H9 (cell line): ENCODE measurements at regions not wholly inside any gene's neighbourhood (a gene's known extent, or its start where the extent isn't known, plus 50 kb on each side); places are given as distances from the start of the nearest gene placed in this dataset.

Experiments used
- DNase-seq: peaks from one replicate; pipeline ENCODE4 v3.0.0-alpha.2; 2017
- H2AFZ ChIP-seq: one replicate; pipeline ENCODE4 v1.6.1; 2013; ENCODE audit warnings: mild to moderate bottlenecking, low read length, control low read depth, moderate library complexity
- H2AK5ac ChIP-seq: 2 replicates; pipeline ENCODE4 v1.6.1; 2013; ENCODE audit warnings: low read length, control low read depth, mixed read lengths; ENCODE audit not compliant: insufficient read length
- H2BK120ac ChIP-seq: one replicate; pipeline ENCODE4 v1.6.1; 2013; ENCODE audit warnings: low read depth, mild to moderate bottlenecking, low read length, control low read depth, inconsistent platforms; ENCODE audit not compliant: poor library complexity, severe bottlenecking
- H2BK12ac ChIP-seq: 2 replicates; pipeline ENCODE4 v1.6.1; 2013; ENCODE audit warnings: low read length, control low read depth, mixed read lengths, low read depth; ENCODE audit not compliant: insufficient read length
- H2BK15ac ChIP-seq: 2 replicates; pipeline ENCODE4 v1.6.1; 2013; ENCODE audit warnings: low read depth, low read length, control low read depth
- H2BK20ac ChIP-seq: one replicate; pipeline ENCODE4 v1.6.1; 2013; ENCODE audit warnings: low read depth, mild to moderate bottlenecking, low read length, control low read depth, inconsistent platforms; ENCODE audit not compliant: poor library complexity, severe bottlenecking
- H2BK5ac ChIP-seq: 2 replicates; pipeline ENCODE4 v1.6.1; 2013; ENCODE audit warnings: low read length, control low read depth, mixed read lengths; ENCODE audit not compliant: insufficient read length
- H3K14ac ChIP-seq: 2 replicates; pipeline ENCODE4 v1.6.1; 2013; ENCODE audit warnings: low read length, control low read depth; ENCODE audit not compliant: insufficient read depth
- H3K18ac ChIP-seq: 2 replicates; pipeline ENCODE4 v1.6.1; 2013; ENCODE audit warnings: low read depth, mild to moderate bottlenecking, mixed read lengths, low read length, control low read depth; ENCODE audit not compliant: insufficient read length
- H3K23ac ChIP-seq: 2 replicates; pipeline ENCODE4 v1.6.1; 2013; ENCODE audit warnings: low read length, control low read depth, mixed read lengths, low read depth; ENCODE audit not compliant: insufficient read length
- H3K23me2 ChIP-seq: 2 replicates; pipeline ENCODE4 v1.6.1; 2013; ENCODE audit warnings: low read depth, mild to moderate bottlenecking, mixed read lengths, low read length, control low read depth; ENCODE audit not compliant: insufficient read length, poor library complexity, severe bottlenecking
- H3K27ac ChIP-seq: 2 replicates; pipeline ENCODE4 v1.5.1; 2013; ENCODE audit warnings: low read length, control low read depth, mixed read lengths, low read depth; ENCODE audit not compliant: insufficient read length
- H3K27me3 ChIP-seq: 2 replicates; pipeline ENCODE4 v1.6.1; 2013; ENCODE audit warnings: low read length, control low read depth, inconsistent platforms; ENCODE audit not compliant: insufficient read depth
- H3K4ac ChIP-seq: 2 replicates; pipeline ENCODE4 v1.6.1; 2013; ENCODE audit warnings: low read depth, mild to moderate bottlenecking, control low read depth, inconsistent platforms, low read length, moderate library complexity
- H3K4me1 ChIP-seq: 2 replicates; pipeline ENCODE4 v1.6.1; 2013; ENCODE audit warnings: low read length, control low read depth, inconsistent platforms; ENCODE audit not compliant: insufficient read depth
- H3K4me2 ChIP-seq: 2 replicates; pipeline ENCODE4 v1.6.1; 2013; ENCODE audit warnings: low read length, control low read depth, mixed read lengths; ENCODE audit not compliant: insufficient read length, insufficient read depth
- H3K56ac ChIP-seq: 2 replicates; pipeline ENCODE4 v1.6.1; 2013; ENCODE audit warnings: low read depth, mild to moderate bottlenecking, mixed read lengths, low read length, control low read depth; ENCODE audit not compliant: insufficient read length
- H3K79me1 ChIP-seq: 2 replicates; pipeline ENCODE4 v1.6.1; 2013; ENCODE audit warnings: low read depth, mild to moderate bottlenecking, moderate library complexity, low read length, control low read depth, inconsistent platforms; ENCODE audit not compliant: insufficient read depth, poor library complexity, severe bottlenecking
- H3K79me2 ChIP-seq: 2 replicates; pipeline ENCODE4 v1.6.1; 2013; ENCODE audit warnings: low read length, control low read depth, inconsistent platforms; ENCODE audit not compliant: insufficient read depth
- H3K9ac ChIP-seq: 2 replicates; pipeline ENCODE4 v1.6.1; 2013; ENCODE audit warnings: low read length, control low read depth, mixed read lengths; ENCODE audit not compliant: insufficient read length; ENCODE audit errors: extremely low read depth
- H3K9me3 ChIP-seq: one replicate; pipeline ENCODE4 v1.6.1; 2013; ENCODE audit warnings: low read depth, low read length, inconsistent platforms; ENCODE audit not compliant: control insufficient read depth
- H3T11ph ChIP-seq: one replicate; pipeline ENCODE4 v1.6.1; 2013; ENCODE audit warnings: mild to moderate bottlenecking, low read length, control low read depth, inconsistent platforms
- H4K20me1 ChIP-seq: one replicate; pipeline ENCODE4 v1.6.1; 2013; ENCODE audit not compliant: control insufficient read depth, insufficient read length, insufficient read depth
- H4K5ac ChIP-seq: 2 replicates; pipeline ENCODE4 v1.6.1; 2013; ENCODE audit warnings: low read depth, mild to moderate bottlenecking, mixed read lengths, low read length, control low read depth; ENCODE audit not compliant: insufficient read length
- H4K8ac ChIP-seq: replicated peaks from 2 replicates; pipeline ENCODE4 v1.6.1; 2013; ENCODE audit warnings: low read length, control low read depth, mixed read lengths, low read depth; ENCODE audit not compliant: insufficient read length
- H4K91ac ChIP-seq: 2 replicates; pipeline ENCODE4 v1.6.1; 2013; ENCODE audit warnings: low read depth, mild to moderate bottlenecking, moderate library complexity, mixed read lengths, low read length, control low read depth; ENCODE audit not compliant: insufficient read length
- H3K27ac Mint-ChIP-seq, 3 experiments: 2 replicates in 2 of 3; 3 replicates in 1 of 3; pipeline ENCODE4 v1.8.0; 2020 to 2021; ENCODE audit warnings: mixed read lengths in 3 of 3, mild to moderate bottlenecking in 1 of 3, moderate library complexity in 1 of 3
- H3K27me3 Mint-ChIP-seq: 2 replicates; pipeline ENCODE4 v1.8.0; 2021; ENCODE audit warnings: low read depth, mild to moderate bottlenecking, moderate library complexity, mixed read lengths
- H3K36me3 Mint-ChIP-seq, 3 experiments: 2 replicates in 2 of 3; 3 replicates in 1 of 3; pipeline ENCODE4 v1.8.0; 2020 to 2021; ENCODE audit warnings: low read depth in 3 of 3, mixed read lengths in 3 of 3; ENCODE audit not compliant: insufficient read depth in 1 of 3
- H3K4me1 Mint-ChIP-seq, 2 experiments: 2 replicates each; pipeline ENCODE4 v1.8.0; 2020; ENCODE audit warnings: mixed read lengths in 2 of 2
- H3K4me3 Mint-ChIP-seq, 2 experiments: 2 replicates in 1 of 2; 3 replicates in 1 of 2; pipeline ENCODE4 v1.8.0; 2020 to 2021; ENCODE audit warnings: mild to moderate bottlenecking in 2 of 2, mixed read lengths in 2 of 2, moderate library complexity in 1 of 2
- H3K9me3 Mint-ChIP-seq, 2 experiments: 2 replicates in 1 of 2; 3 replicates in 1 of 2; pipeline ENCODE4 v1.8.0; 2020; ENCODE audit warnings: mild to moderate bottlenecking in 2 of 2, mixed read lengths in 2 of 2, moderate library complexity in 1 of 2
- CTCF ChIP-seq: fragments of 200-600 bp; sonication (generic); conservative IDR thresholded peaks from 3 replicates; pipeline ENCODE4 v1.8.0; 2021; ENCODE audit warnings: antibody characterized with exemption, mild to moderate bottlenecking
- WGBS: extraction: QIAGEN DNeasy Blood & Tissue Kit; methylation state at CpG from one replicate; pipeline ENCODE4 v1.1.7; 2013; ENCODE audit warnings: missing lambda C conversion rate, low lambda C conversion rate, mixed read lengths; ENCODE audit not compliant: insufficient read length; ENCODE audit errors: extremely low coverage; 5-methylcytosine and 5-hydroxymethylcytosine counted together

DNA sequence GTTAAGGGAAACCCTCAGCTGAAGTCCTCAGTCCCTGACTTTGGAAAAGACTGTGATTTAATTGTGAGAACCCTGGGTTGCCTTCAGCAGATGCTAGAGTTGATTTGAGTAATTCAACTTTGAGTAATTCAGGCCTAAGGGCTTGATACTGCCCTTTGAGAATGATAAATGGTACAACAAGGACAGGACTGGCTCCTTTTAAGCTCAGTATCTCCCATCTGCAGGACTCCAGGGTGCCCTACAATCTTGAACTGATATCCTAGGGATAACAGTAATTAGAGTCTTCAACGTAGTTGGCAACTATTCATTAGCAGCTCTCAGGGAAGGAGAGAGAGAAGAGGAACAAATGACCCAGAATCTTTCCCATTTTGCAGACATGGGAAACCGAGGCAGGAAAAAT lies 186.4 kb downstream of the GATA3 start:
- H3K4me3 Mint-ChIP-seq = no peak overlapping the region
- H3K4me1 Mint-ChIP-seq = 0 out of 4 replicates have a peak, but pooled peaks cover 0 to 2% of the 10 kb centered on the region in 2 experiments
- no peaks in the 10 kb centered on the region for H3K79me1 ChIP-seq
- TF ChIP-seq CTCF = no peak
- H3K79me2 ChIP-seq = no peaks in the 10 kb centered on the region
- no peak overlapping the region for H3K18ac ChIP-seq
- no peak overlapping the region for H4K91ac ChIP-seq
- no peak overlapping the region for H3K4me2 ChIP-seq
- H3K14ac ChIP-seq = no peak overlapping the region
- H3K27me3 Mint-ChIP-seq = peaks cover 6% of the 10 kb centered on the region
- H3K4ac ChIP-seq = no peak overlapping the region
- H2BK15ac ChIP-seq = no peak overlapping the region
- H2BK120ac ChIP-seq = no peak overlapping the region
- H2AK5ac ChIP-seq = no peak overlapping the region
- no peak overlapping the region for H3K27ac Mint-ChIP-seq
- H3T11ph ChIP-seq = no peak overlapping the region
- H2AFZ ChIP-seq = no peak overlapping the region
- no peaks in the 10 kb centered on the region for H3K9me3 Mint-ChIP-seq
- no peak overlapping the region for H2BK20ac ChIP-seq
- no peaks in the 10 kb centered on the region for H3K23me2 ChIP-seq
- H3K4me1 ChIP-seq = no peaks in the 10 kb centered on the region
- H3K9me3 ChIP-seq = no peaks in the 10 kb centered on the region
- no peak overlapping the region for H3K9ac ChIP-seq
- no peak for DNase-seq
- H3K56ac ChIP-seq = no peak overlapping the region
- H2BK5ac ChIP-seq = no peak overlapping the region
- H2BK12ac ChIP-seq = no peak overlapping the region
- no peak overlapping the region for H3K27ac ChIP-seq
- WGBS = no CpG with 5 or more reads among the region's 2 CpGs
- H3K27me3 ChIP-seq = no peaks in the 10 kb centered on the region
- no peak overlapping the region for H4K8ac ChIP-seq
- no peak overlapping the region for H3K23ac ChIP-seq
- no peaks in the 10 kb centered on the region for H3K36me3 Mint-ChIP-seq
- H4K20me1 ChIP-seq = no peaks in the 10 kb centered on the region
- H4K5ac ChIP-seq = no peak overlapping the region
